ENCODE measurements at regions not wholly inside any gene's neighbourhood (a gene's known extent, or its start where the extent isn't known, plus 50 kb on each side); places are given as distances from the start of the nearest gene placed in this dataset.

- Histone ChIP-seq H3K79me2 (ENCODE audit: insufficient read depth, low read length) (no peaks in the 10 kb centered on the region), H4K20me1 (ENCODE audit: insufficient read depth, low read length) (no peaks in the 10 kb centered on the region), H3K27me3 (ENCODE audit: insufficient read depth, low read length, poor library complexity) (no peaks in the 10 kb centered on the region), H3K4me2 (ENCODE audit: insufficient read depth, low read length) (no peak overlapping the region), H3K4me1 (ENCODE audit: insufficient read depth, low read length) (no peaks in the 10 kb centered on the region), H3K4me3 (ENCODE audit: low read depth in 1 of 2, low read length in 2 of 2) (no peak overlapping the region), H2AFZ (ENCODE audit: low read depth, low read length) (no peak overlapping the region), H3K9ac (ENCODE audit: low read depth, low read length) (no peak overlapping the region), H3K36me3 (ENCODE audit: insufficient read depth, low read length) (no peaks in the 10 kb centered on the region), H3K9me3 (ENCODE audit: insufficient read depth, low read length, severe bottlenecking) (no peaks in the 10 kb centered on the region), H3K27ac (ENCODE audit: low read length) (no peak overlapping the region)
- ATAC-seq (ENCODE audit: insufficient read depth, low read depth) (no peak), DNase-seq (no peak)
- TF ChIP-seq EZH2 (IDR thresholded peaks at IDR 0.05; ENCODE audit: borderline replicate concordance, low read depth, low read length, severe bottlenecking) (no peak), CTCF (IDR thresholded peaks at IDR 0.05; ENCODE audit: borderline replicate concordance, extremely low read depth, low read length, poor library complexity, severe bottlenecking) (no peak)
Observed at GRCh38 chr3:168314166-168314565, 218.4 kb upstream of the GOLIM4 start.

GRCh38 chr3:168312984-168313383 is 217.3 kb upstream of the GOLIM4 start:
- no peaks in the 10 kb centered on the region for H4K20me1 ChIP-seq (ENCODE audit: insufficient read depth, low read length)
- no peak for DNase-seq
- H3K36me3 ChIP-seq (ENCODE audit: insufficient read depth, low read length), result no peaks in the 10 kb centered on the region
- H3K79me2 ChIP-seq (ENCODE audit: insufficient read depth, low read length), result no peaks in the 10 kb centered on the region
- H3K4me2 ChIP-seq (ENCODE audit: insufficient read depth, low read length), result no peak overlapping the region
- H3K4me1 ChIP-seq (ENCODE audit: insufficient read depth, low read length), result no peaks in the 10 kb centered on the region
- H3K27me3 ChIP-seq (ENCODE audit: insufficient read depth, low read length, poor library complexity), result no peaks in the 10 kb centered on the region
- no peak overlapping the region for H3K4me3 ChIP-seq (ENCODE audit: low read depth in 1 of 2, low read length in 2 of 2)
- no peaks in the 10 kb centered on the region for H3K9me3 ChIP-seq (ENCODE audit: insufficient read depth, low read length, severe bottlenecking)
- H2AFZ ChIP-seq (ENCODE audit: low read depth, low read length), result no peak overlapping the region
- TF ChIP-seq EZH2 (IDR thresholded peaks at IDR 0.05; ENCODE audit: borderline replicate concordance, low read depth, low read length, severe bottlenecking) (no peak), CTCF (IDR thresholded peaks at IDR 0.05; ENCODE audit: borderline replicate concordance, extremely low read depth, low read length, poor library complexity, severe bottlenecking) (no peak)
- no peak overlapping the region for H3K27ac ChIP-seq (ENCODE audit: low read length)
- ATAC-seq (ENCODE audit: insufficient read depth, low read depth), result no peak
- no peak overlapping the region for H3K9ac ChIP-seq (ENCODE audit: low read depth, low read length)

- Histone ChIP-seq H3K4me1 (ENCODE audit: insufficient read depth, low read length) (no peaks in the 10 kb centered on the region), H3K9ac (ENCODE audit: low read depth, low read length) (no peak overlapping the region), H2AFZ (ENCODE audit: low read depth, low read length) (no peak overlapping the region), H4K20me1 (ENCODE audit: insufficient read depth, low read length) (no peaks in the 10 kb centered on the region), H3K27ac (ENCODE audit: low read length) (no peak overlapping the region), H3K9me3 (ENCODE audit: insufficient read depth, low read length, severe bottlenecking) (peaks cover 3% of the 10 kb centered on the region), H3K36me3 (ENCODE audit: insufficient read depth, low read length) (no peaks in the 10 kb centered on the region), H3K27me3 (ENCODE audit: insufficient read depth, low read length, poor library complexity) (no peaks in the 10 kb centered on the region), H3K4me2 (ENCODE audit: insufficient read depth, low read length) (no peak overlapping the region), H3K79me2 (ENCODE audit: insufficient read depth, low read length) (no peaks in the 10 kb centered on the region), H3K4me3 (ENCODE audit: low read depth in 1 of 2, low read length in 2 of 2) (no peak overlapping the region)
- DNase-seq (no peak), ATAC-seq (ENCODE audit: insufficient read depth, low read depth) (no peak)
- TF ChIP-seq CTCF (IDR thresholded peaks at IDR 0.05; ENCODE audit: borderline replicate concordance, extremely low read depth, low read length, poor library complexity, severe bottlenecking) (no peak), EZH2 (IDR thresholded peaks at IDR 0.05; ENCODE audit: borderline replicate concordance, low read depth, low read length, severe bottlenecking) (no peak)
Observed at GRCh38 chr3:168307893-168308292, 212.2 kb upstream of the GOLIM4 start.

- Histone ChIP-seq H3K9ac (ENCODE audit: low read depth, low read length) (no peak overlapping the region), H3K36me3 (ENCODE audit: insufficient read depth, low read length) (no peaks in the 10 kb centered on the region)
- ATAC-seq (ENCODE audit: insufficient read depth, low read depth), result no peak
Observed at GRCh38 chr3:168295027-168295426, 199.3 kb upstream of the GOLIM4 start.

More at GRCh38 chr3:168295027-168295426, 199.3 kb upstream of the GOLIM4 start:
- Histone ChIP-seq H3K9me3 (ENCODE audit: insufficient read depth, low read length, severe bottlenecking) (no peaks in the 10 kb centered on the region), H3K27ac (ENCODE audit: low read length) (no peak overlapping the region), H3K4me3 (ENCODE audit: low read depth in 1 of 2, low read length in 2 of 2) (no peak overlapping the region), H4K20me1 (ENCODE audit: insufficient read depth, low read length) (no peaks in the 10 kb centered on the region), H3K4me2 (ENCODE audit: insufficient read depth, low read length) (no peak overlapping the region), H3K27me3 (ENCODE audit: insufficient read depth, low read length, poor library complexity) (no peaks in the 10 kb centered on the region), H3K4me1 (ENCODE audit: insufficient read depth, low read length) (no peaks in the 10 kb centered on the region), H3K79me2 (ENCODE audit: insufficient read depth, low read length) (no peaks in the 10 kb centered on the region), H2AFZ (ENCODE audit: low read depth, low read length) (no peak overlapping the region)
- TF ChIP-seq CTCF (IDR thresholded peaks at IDR 0.05; ENCODE audit: borderline replicate concordance, extremely low read depth, low read length, poor library complexity, severe bottlenecking) (no peak), EZH2 (IDR thresholded peaks at IDR 0.05; ENCODE audit: borderline replicate concordance, low read depth, low read length, severe bottlenecking) (no peak)
- DNase-seq, result no peak
